Gastrocnemius medialis (tissue), 4 donors: ENCODE measurements at regions not wholly inside any gene's neighbourhood (a gene's known extent, or its start where the extent isn't known, plus 50 kb on each side); places are given as distances from the start of the nearest gene placed in this dataset.

Source experiments
- CTCF ChIP-seq, 5 experiments: fragments of 450-650 bp in 3 of 5; fragments of 200-600 bp in 2 of 5; sonication (generic) in 2 of 5; IDR thresholded peaks in 4 of 5; conservative IDR thresholded peaks in 1 of 5; 1 replicate in 4 of 5; 2 replicates in 1 of 5; pipeline ENCODE4 v1.5.1; 2016 to 2019; ENCODE audit warnings: antibody characterized with exemption in 5 of 5, mild to moderate bottlenecking in 3 of 5, moderate library complexity in 3 of 5
- POLR2A ChIP-seq, 2 donors: fragments of 450-650 bp; IDR thresholded peaks; one replicate each; pipeline ENCODE4 v1.6.1; 2017; ENCODE audit warnings: antibody characterized with exemption in 2 of 2, mild to moderate bottlenecking in 2 of 2, moderate library complexity in 2 of 2

- no peak for TF ChIP-seq CTCF (IDR thresholded peaks at IDR 0.05 in 4 of 5, conservative IDR thresholded peaks at IDR 0.05 in 1 of 5)
- no peak for TF ChIP-seq POLR2A (IDR thresholded peaks at IDR 0.05)
Measured at GRCh38 chr11:89613911-89614310, 96.2 kb upstream of the TRIM77 start.
